ENCODE measurements at regions not wholly inside any gene's neighbourhood (a gene's known extent, or its start where the extent isn't known, plus 50 kb on each side); places are given as distances from the start of the nearest gene placed in this dataset.

GRCh38 chr7:113291058-113291457 lies 172.7 kb upstream of the SMIM30 start:
- TF ChIP-seq POLR2AphosphoS5 (IDR thresholded peaks at IDR 0.05) (no peak), CTCF (IDR thresholded peaks at IDR 0.05) (no peak)
